UCSD-AML1 (cell line): ENCODE measurements at regions not wholly inside any gene's neighbourhood (a gene's known extent, or its start where the extent isn't known, plus 50 kb on each side); places are given as distances from the start of the nearest gene placed in this dataset.
"Not testable (repeated sequence)": the region's sequence is repeated elsewhere in the genome, so short reads cannot be mapped to it uniquely, and the experiment has no call there.

Experiments
- DNase-seq: peaks from one replicate; lab custom pipeline; 2025; ENCODE audit not compliant: unreplicated experiment; lab: John Stamatoyannopoulos, UW

DNA sequence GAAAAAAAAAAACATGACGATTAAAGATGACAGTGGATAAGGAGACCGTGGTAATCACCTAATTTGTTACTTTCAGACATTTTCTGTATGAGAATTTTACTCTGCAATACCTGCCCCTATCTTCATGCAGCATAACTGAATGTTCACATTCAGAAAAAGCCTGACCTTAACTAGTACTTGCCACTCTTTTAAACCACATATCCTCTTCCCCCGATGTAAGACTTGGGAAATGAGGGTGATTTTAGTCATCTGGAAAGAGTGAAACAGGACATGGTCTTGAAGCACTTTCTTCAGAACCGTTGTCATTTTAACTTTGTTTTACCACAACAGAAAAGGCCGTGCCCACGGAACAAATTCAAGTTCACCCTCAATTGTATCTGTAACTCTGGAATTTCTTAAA is 318.5 kb downstream of the BCL2L11 start:
- DNase-seq, result not testable (repeated sequence)

- not testable (repeated sequence) for DNase-seq
Observed at GRCh38 chr2:111441614-111442013, 320.9 kb downstream of the BCL2L11 start.

DNA sequence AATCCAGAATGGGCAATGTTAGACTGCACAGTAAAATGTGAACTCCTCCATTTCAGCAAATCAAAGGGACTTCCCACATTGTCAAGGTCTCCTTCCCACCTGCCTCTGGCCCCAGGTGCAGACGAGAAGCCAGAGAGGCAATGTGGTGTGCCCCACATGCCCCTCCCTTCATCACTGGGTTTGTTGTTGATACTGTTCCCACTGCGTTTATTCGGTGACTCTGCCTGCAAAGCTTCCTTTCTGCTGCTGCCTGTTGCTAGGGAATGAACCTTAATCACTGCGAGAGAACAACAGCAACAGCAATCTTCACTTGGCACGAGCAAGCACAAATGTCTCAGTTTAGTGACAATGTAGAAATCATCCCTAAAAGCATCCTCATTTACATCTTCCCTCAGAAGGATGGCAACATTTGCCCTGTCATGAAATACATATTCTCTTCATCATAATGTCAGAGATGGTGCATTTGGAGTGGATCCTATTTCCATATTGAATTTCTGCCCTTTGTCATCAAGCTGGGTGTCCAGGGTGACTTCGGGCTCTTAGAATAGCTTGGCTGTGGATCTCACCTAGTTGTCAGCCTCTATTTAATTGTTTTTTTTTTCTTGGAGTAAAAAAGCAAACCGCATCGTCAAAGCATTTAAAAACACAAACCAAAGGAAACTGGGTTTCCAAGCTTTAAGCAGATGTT is 322.2 kb downstream of the BCL2L11 start:
- not testable (repeated sequence) for DNase-seq

DNA sequence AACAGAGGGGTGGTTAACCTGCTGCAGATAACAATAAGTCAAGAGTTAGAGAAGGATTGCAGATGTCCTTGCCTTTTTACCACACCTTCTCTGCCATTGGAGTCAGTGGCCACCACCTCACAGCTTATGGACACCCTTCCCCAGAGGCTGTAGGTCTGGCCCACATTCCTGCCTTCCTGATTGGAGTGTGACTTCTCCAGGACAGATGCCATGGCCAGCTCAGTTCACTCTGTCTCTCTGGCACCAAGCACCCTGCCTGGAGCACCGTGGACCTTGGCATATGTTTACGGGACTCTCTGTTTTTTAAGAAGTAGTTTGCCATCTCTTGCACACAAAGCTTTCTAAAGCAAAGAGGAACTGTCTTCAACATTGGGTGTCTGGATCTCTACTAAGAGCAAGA is 323.8 kb downstream of the BCL2L11 start:
- not testable (repeated sequence) for DNase-seq

GRCh38 chr2:111445191-111445929 is 324.6 kb downstream of the BCL2L11 start:
- not testable (repeated sequence) for DNase-seq

- DNase-seq, result not testable (repeated sequence)
Observed at GRCh38 chr2:111445941-111446340, 325.2 kb downstream of the BCL2L11 start.

GRCh38 chr2:111447482-111447881 is 326.8 kb downstream of the BCL2L11 start:
- not testable (repeated sequence) for DNase-seq

DNA sequence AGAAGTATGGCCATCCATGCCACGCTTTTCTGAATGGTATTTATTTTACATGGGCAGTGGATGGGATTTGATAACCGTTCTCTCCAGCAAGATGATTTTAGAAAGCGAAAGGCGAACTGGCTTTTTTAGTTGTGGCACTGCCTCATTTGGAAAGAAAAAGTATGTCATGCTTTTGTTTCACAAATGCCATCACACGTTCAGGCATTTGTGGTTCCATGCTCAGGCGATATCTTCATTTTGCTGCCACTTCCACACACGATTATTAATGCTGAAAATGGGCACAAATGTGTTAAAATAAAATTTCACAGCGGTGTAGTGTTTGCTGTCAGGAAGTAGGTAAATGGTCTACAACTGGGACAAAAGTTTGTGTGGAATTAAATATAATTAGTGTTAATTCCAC is 328.1 kb downstream of the BCL2L11 start:
- not testable (repeated sequence) for DNase-seq

GRCh38 chr2:111450526-111450925 is 329.8 kb downstream of the BCL2L11 start:
- not testable (repeated sequence) for DNase-seq

DNA sequence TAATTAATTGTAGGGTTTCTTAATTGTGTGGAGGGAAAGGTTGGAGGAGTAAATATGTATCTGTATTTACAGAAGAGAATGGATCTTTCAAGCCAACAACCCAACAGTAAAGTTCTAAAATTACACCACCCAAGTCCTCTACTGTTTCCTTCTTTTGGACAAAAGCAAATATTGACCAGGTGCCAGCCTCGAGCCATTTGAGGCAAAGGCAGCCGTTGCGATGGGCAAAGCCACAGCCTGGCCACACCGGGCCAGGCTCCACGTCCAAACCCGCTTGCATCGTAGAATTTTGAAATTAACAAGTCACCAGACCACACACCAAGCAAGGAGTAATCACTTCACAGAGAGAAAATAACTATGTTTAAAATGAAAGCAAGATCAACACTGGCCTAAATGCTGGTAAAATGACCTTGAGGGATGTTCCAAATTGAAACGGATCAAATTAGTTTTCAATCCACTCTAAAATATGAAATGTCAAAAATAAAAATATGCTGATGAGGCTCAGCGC is 331.0 kb downstream of the BCL2L11 start:
- DNase-seq, result not testable (repeated sequence)

DNA sequence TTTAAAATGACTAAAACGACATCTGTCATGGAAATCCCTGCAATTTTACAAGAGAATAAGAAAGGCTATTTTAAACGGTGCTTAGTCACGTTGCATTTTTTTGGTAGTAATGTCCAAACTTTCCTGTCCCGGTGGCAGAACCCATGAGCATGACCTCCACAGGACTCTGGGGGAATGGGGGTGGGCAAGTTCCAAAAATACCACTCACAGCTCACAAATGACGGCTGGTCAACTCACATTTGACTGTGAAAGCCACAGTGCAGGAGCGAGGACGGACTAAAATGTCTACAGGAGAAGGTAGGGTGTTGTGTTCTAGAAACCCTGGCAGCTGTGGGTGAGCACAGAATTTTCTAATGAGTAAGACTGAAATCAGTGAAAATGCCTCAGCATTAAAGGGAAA is 331.5 kb downstream of the BCL2L11 start:
- DNase-seq, result not testable (repeated sequence)

- DNase-seq, result not testable (repeated sequence)
Observed at GRCh38 chr2:111453308-111453707, 332.6 kb downstream of the BCL2L11 start.

- not testable (repeated sequence) for DNase-seq
Observed at GRCh38 chr2:111453816-111454215, 333.1 kb downstream of the BCL2L11 start.

GRCh38 chr2:111454404-111454803 is 333.7 kb downstream of the BCL2L11 start:
- not testable (repeated sequence) for DNase-seq

- DNase-seq, result not testable (repeated sequence)
Observed at GRCh38 chr2:111455016-111456015, 334.6 kb downstream of the BCL2L11 start.

DNA sequence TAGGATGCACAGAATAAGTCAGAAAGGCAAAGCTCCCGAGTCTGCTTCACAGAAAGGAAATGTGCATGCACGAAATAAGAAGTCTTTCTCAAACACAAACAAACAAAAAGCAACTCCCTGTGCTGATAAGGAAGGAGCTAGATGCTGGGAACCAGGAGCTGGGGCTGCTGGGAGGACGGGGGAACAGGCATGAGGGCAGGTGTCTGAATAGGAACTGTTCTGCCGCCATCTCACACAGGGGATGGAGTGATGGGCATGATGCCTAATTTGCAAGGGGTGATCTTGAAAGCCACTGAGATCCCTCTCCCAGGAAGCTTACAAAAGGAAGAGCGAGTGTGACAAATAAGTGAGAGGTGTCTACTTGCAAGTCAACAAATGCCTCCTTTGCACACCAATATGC is 336.5 kb downstream of the BCL2L11 start:
- DNase-seq, result not testable (repeated sequence)

DNA sequence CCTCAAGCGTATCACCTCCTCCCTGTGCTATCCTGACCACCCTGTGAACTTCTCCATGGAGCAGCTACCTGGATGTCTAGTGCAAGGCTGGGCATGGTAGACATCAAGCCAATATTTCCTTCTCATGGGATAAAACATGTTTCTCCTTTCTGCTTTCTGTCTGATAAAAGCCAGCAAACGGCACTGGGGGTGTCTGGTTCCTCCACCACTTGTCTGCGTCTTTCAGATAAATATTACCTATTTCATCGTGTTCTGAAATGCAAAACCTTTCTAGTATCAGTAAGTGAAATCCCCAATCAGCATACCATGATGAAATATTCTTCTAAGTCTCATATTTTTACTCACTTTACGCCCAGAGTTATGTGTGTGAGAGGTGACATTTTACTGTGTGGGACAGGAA is 340.2 kb downstream of the BCL2L11 start:
- DNase-seq, result not testable (repeated sequence)

DNA sequence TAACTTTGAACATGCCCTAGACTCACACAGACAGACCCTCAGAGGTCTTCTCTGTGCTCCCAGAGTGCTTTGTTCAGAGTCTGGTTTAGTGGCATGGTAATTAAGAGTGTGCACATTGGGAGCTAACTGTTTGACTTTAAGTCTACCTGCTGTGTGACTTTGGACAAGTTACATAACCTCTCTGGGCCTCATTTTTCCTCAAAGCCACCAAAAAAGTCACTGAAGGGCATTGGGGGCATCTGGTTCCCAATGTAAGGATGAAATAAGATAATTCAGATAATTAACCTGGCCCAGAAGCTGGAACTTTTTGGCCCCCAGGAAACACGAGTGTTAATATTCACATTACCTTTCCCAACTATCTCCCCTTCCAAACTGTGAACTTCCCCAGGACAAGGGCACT is 341.1 kb downstream of the BCL2L11 start:
- not testable (repeated sequence) for DNase-seq

DNA sequence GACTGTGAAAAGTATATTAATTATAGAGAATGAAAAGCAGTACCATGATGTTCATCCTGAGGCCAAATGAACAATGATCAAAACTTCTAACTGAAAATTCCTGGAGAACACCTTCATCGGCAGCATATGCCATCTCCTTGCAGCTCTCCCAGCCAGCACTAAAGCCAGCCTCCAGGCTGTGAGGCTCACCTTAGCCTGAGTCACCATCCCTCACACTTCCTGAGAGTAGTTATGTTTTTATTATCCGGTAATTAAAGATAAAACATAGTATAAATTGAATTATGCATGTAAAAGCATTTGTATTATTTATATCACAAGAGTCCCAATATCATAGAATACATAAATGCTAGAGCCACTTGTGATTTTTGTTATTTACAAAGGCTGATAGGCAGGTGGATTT is 341.9 kb downstream of the BCL2L11 start:
- DNase-seq, result not testable (repeated sequence)

GRCh38 chr2:111463238-111463848 is 342.6 kb downstream of the BCL2L11 start:
- DNase-seq, result not testable (repeated sequence)
